GM23248 (cell line): ENCODE measurements at regions not wholly inside any gene's neighbourhood (a gene's known extent, or its start where the extent isn't known, plus 50 kb on each side); places are given as distances from the start of the nearest gene placed in this dataset.

Source experiments
- EZH2 ChIP-seq: fragments of 200-600 bp; sonication (generic); IDR thresholded peaks from 2 replicates; pipeline ENCODE4 v1.6.1; 2018; ENCODE audit warnings: antibody characterized with exemption, mild to moderate bottlenecking; ENCODE audit not compliant: insufficient read depth, poor library complexity, severe bottlenecking
- EZH2phosphoT487 ChIP-seq: fragments of 200-600 bp; sonication (generic); IDR thresholded peaks from 2 replicates; pipeline ENCODE4 v1.6.1; 2018; ENCODE audit warnings: antibody characterized with exemption, moderate library complexity, mild to moderate bottlenecking, low read depth; ENCODE audit not compliant: insufficient read depth

DNA sequence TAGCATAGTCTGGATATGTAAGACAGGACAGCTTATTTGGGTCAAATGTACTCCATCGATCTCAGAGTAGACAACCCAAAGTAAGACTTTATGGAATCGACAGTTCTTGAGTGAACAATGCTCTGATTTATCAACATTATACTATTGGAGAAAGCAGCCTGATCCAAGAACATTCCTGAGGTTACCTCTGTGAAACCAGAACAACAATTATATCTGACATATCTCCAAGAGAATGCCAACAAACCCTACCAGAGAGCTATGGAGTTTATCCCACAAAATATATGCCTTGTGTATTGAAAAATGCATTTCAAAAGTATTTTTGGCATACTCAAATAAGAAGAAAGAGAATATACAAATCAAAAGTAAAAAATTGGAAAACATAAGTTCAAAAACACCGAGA lies 1985.9 kb downstream of the EFNA5 start:
- no peak for TF ChIP-seq EZH2
- TF ChIP-seq EZH2phosphoT487 = no peak
